GM21737 (cell line): ENCODE measurements at regions not wholly inside any gene's neighbourhood (a gene's known extent, or its start where the extent isn't known, plus 50 kb on each side); places are given as distances from the start of the nearest gene placed in this dataset.
A peak's percentile ranks its signal among the peaks of the same experiment; 100 is the strongest.
"Not testable (repeated sequence)": the region's sequence is repeated elsewhere in the genome, so short reads cannot be mapped to it uniquely, and the experiment has no call there.

ENCODE experiments used
- ATAC-seq: cut with Tn5 transposase; IDR thresholded peaks from one replicate; pipeline ENCODE4 v1.9.1; 2021; ENCODE audit warnings: mild to moderate bottlenecking, moderate library complexity; ENCODE audit not compliant: unreplicated experiment

GRCh38 chr4:53699310-53699709 lies 108.0 kb upstream of the LNX1 start:
- ATAC-seq = not testable (repeated sequence)

- ATAC-seq = no peak
Observed at GRCh38 chr4:53697016-53697685, 105.9 kb upstream of the LNX1 start.

- peak; percentile 70 for ATAC-seq
Observed at GRCh38 chr4:53695540-53696463, 104.5 kb upstream of the LNX1 start.

GRCh38 chr4:53694666-53695065 lies 103.4 kb upstream of the LNX1 start:
- no peak for ATAC-seq

- no peak for ATAC-seq
Observed at GRCh38 chr4:53693909-53694308, 102.6 kb upstream of the LNX1 start.

GRCh38 chr4:53693408-53693807 lies 102.1 kb upstream of the LNX1 start:
- no peak for ATAC-seq

- peak; percentile 75 for ATAC-seq
Observed at GRCh38 chr4:53688186-53688790, 97.0 kb upstream of the LNX1 start.

- ATAC-seq = no peak
Observed at GRCh38 chr4:53686521-53686920, 95.2 kb upstream of the LNX1 start.

GRCh38 chr4:53684136-53685130 lies 93.1 kb upstream of the LNX1 start:
- no peak for ATAC-seq

- ATAC-seq = no peak
Observed at GRCh38 chr4:53682908-53683307, 91.6 kb upstream of the LNX1 start.

- ATAC-seq = no peak
Observed at GRCh38 chr4:53682196-53682595, 90.9 kb upstream of the LNX1 start.

- no peak for ATAC-seq
Observed at GRCh38 chr4:53680598-53680997, 89.3 kb upstream of the LNX1 start.

GRCh38 chr4:53680168-53680567 lies 88.9 kb upstream of the LNX1 start:
- ATAC-seq = no peak

- no peak for ATAC-seq
Observed at GRCh38 chr4:53676402-53676871, 85.2 kb upstream of the LNX1 start.

- no peak for ATAC-seq
Observed at GRCh38 chr4:53674903-53675302, 83.6 kb upstream of the LNX1 start.

GRCh38 chr4:53672873-53673272 lies 81.6 kb upstream of the LNX1 start:
- no peak for ATAC-seq

- ATAC-seq = no peak
Observed at GRCh38 chr4:53671757-53672156, 80.5 kb upstream of the LNX1 start.

- no peak for ATAC-seq
Observed at GRCh38 chr4:53659737-53660136, 68.5 kb upstream of the LNX1 start.

- no peak for ATAC-seq
Observed at GRCh38 chr4:53659112-53659511, 67.8 kb upstream of the LNX1 start.

GRCh38 chr4:53658029-53658428 lies 66.7 kb upstream of the LNX1 start:
- no peak for ATAC-seq
